ENCODE measurements at regions not wholly inside any gene's neighbourhood (a gene's known extent, or its start where the extent isn't known, plus 50 kb on each side); places are given as distances from the start of the nearest gene placed in this dataset.

DNA sequence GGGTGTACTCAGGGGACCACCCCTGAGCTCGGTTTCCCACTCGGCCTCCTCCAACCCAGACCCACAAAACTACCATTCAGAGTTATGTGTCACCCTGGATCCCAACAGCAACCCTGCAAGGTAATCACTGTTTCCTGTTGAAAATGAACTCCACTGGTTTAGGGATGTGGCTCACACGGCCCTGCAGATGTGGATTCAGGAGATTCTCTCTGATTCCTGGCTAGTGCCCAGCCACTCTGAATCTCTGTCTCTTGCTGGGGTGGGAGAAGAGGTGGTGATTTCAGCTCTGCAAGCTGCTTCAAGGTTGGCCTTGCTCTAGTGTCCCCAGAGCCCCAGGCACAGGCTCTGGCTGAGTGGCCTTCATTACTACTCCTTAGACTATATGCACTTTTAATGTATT, 1231.6 kb downstream of the TBC1D22A start:
- no peak for DNase-seq
- H3K79me2 ChIP-seq (ENCODE audit: low read length), result no peaks in the 10 kb centered on the region
- no peak for ATAC-seq
- no TSS peak for BruUV-seq (replicated peaks)
- H2AFZ ChIP-seq (ENCODE audit: low read length), result no peak overlapping the region
- ChIA-PET POLR2A (ENCODE audit: unreplicated experiment) (no interaction called here), CTCF (no interaction called here)
- H3K9ac ChIP-seq (ENCODE audit: low read length), result no peak overlapping the region
- no peaks in the 10 kb centered on the region for H3K4me1 ChIP-seq (ENCODE audit: insufficient read depth, low read length)
- no peak overlapping the region for H3K27ac ChIP-seq (ENCODE audit: low read length)
- H3K36me3 ChIP-seq (ENCODE audit: low read depth, low read length), result no peaks in the 10 kb centered on the region
- H3K27me3 ChIP-seq (ENCODE audit: low read length), result no peaks in the 10 kb centered on the region
- no peak overlapping the region for H3K4me3 ChIP-seq (ENCODE audit: low read length)
- no peaks in the 10 kb centered on the region for H3K9me2 ChIP-seq (replicated peaks; ENCODE audit: low read length)
- no peaks in the 10 kb centered on the region for H3F3A ChIP-seq (ENCODE audit: low read length, unreplicated experiment)
- H3K9me3 ChIP-seq (ENCODE audit: low read length), result no peaks in the 10 kb centered on the region
- intact Hi-C loops (cut with micrococcal nuclease), result no loop called here
- H4K20me1 ChIP-seq (ENCODE audit: low read length), result no peaks in the 10 kb centered on the region
- TF ChIP-seq EZH2 (IDR thresholded peaks at IDR 0.05; ENCODE audit: low read length, unreplicated experiment) (no peak), EZH2phosphoT487 (IDR thresholded peaks at IDR 0.05; ENCODE audit: borderline replicate concordance, low read length) (no peak)
- TF ChIP-seq, protein P1, sequence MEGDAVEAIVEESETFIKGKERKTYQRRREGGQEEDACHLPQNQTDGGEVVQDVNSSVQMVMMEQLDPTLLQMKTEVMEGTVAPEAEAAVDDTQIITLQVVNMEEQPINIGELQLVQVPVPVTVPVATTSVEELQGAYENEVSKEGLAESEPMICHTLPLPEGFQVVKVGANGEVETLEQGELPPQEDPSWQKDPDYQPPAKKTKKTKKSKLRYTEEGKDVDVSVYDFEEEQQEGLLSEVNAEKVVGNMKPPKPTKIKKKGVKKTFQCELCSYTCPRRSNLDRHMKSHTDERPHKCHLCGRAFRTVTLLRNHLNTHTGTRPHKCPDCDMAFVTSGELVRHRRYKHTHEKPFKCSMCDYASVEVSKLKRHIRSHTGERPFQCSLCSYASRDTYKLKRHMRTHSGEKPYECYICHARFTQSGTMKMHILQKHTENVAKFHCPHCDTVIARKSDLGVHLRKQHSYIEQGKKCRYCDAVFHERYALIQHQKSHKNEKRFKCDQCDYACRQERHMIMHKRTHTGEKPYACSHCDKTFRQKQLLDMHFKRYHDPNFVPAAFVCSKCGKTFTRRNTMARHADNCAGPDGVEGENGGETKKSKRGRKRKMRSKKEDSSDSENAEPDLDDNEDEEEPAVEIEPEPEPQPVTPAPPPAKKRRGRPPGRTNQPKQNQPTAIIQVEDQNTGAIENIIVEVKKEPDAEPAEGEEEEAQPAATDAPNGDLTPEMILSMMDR (conservative IDR thresholded peaks at IDR 0.05; ENCODE audit: low read depth, low read length), result no peak
- no peak overlapping the region for H3K4me2 ChIP-seq (ENCODE audit: low read length)

DNA sequence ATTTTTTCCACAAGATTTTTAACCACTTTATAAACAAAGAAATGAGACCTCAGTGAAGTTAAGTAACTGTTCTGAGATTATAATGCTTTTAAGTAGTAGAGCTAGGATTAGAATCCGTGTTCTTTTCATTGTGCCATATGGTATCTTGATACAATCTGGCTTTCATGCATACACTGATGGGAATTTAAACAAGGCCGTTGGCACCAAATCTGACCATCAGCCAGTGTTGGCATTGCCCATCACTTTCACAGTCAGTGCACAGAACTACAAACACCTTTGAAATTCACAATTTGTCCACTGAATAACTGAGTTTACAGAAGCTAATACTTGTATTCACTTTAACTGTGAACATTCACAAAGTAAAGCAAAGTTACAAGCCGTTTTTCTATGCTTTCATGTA, 1228.0 kb downstream of the TBC1D22A start:
- intact Hi-C loops (cut with micrococcal nuclease), result no loop called here
- Histone ChIP-seq H3K9me3 (ENCODE audit: low read length) (no peaks in the 10 kb centered on the region), H3K9ac (ENCODE audit: low read length) (no peak overlapping the region), H3K4me2 (ENCODE audit: low read length) (no peak overlapping the region), H3K4me3 (ENCODE audit: low read length) (no peak overlapping the region), H2AFZ (ENCODE audit: low read length) (no peak overlapping the region), H3K9me2 (replicated peaks; ENCODE audit: low read length) (no peaks in the 10 kb centered on the region), H3K36me3 (ENCODE audit: low read depth, low read length) (no peaks in the 10 kb centered on the region), H3K27ac (ENCODE audit: low read length) (no peak overlapping the region), H3F3A (ENCODE audit: low read length, unreplicated experiment) (no peaks in the 10 kb centered on the region), H3K4me1 (ENCODE audit: insufficient read depth, low read length) (no peaks in the 10 kb centered on the region), H3K79me2 (ENCODE audit: low read length) (no peaks in the 10 kb centered on the region), H3K27me3 (ENCODE audit: low read length) (no peaks in the 10 kb centered on the region), H4K20me1 (ENCODE audit: low read length) (no peaks in the 10 kb centered on the region)
- ChIA-PET CTCF (no interaction called here), POLR2A (ENCODE audit: unreplicated experiment) (no interaction called here)
- no peak for DNase-seq
- no TSS peak for BruUV-seq (replicated peaks)
- ATAC-seq, result no peak
- TF ChIP-seq EZH2phosphoT487 (IDR thresholded peaks at IDR 0.05; ENCODE audit: borderline replicate concordance, low read length), result no peak
- TF ChIP-seq EZH2 (IDR thresholded peaks at IDR 0.05; ENCODE audit: low read length, unreplicated experiment), result no peak
- TF ChIP-seq, protein P1 (conservative IDR thresholded peaks at IDR 0.05; ENCODE audit: low read depth, low read length), result no peak

DNA sequence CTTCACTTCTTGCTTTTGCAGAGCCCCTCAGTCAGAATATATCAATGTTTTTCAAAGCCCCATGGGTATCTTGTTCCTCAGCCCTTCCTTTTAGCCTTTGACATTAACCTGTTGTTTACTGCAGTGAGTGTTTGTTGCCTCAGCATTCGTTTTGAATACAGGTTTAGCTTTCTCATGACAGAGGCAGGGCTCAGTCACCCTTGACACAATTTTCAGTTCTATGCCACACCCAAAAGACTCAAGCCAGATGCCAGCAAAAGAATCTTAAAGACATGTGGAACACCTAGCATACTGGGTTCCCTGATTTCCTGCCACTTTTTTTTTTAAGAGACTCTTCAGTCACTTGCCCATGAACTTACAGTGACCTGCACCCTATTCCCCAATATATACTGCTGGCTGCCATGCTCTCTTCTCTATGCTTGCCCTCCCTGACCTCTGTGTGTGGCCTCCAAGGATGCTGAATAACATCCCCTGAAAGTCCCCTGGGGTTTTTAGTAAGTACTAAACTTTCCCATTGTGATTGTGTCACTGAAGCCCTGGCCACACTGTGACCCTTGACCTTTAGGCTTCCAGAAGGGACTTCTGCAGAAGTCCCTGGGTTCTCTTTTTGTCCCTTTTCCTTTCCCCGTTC, 1225.5 kb downstream of the TBC1D22A start:
- Histone ChIP-seq H3K4me3 (ENCODE audit: low read length) (no peak overlapping the region), H4K20me1 (ENCODE audit: low read length) (no peaks in the 10 kb centered on the region), H3K79me2 (ENCODE audit: low read length) (no peaks in the 10 kb centered on the region), H2AFZ (ENCODE audit: low read length) (no peak overlapping the region), H3K4me2 (ENCODE audit: low read length) (no peak overlapping the region), H3K9me3 (ENCODE audit: low read length) (no peaks in the 10 kb centered on the region), H3K9ac (ENCODE audit: low read length) (no peak overlapping the region), H3K27ac (ENCODE audit: low read length) (no peak overlapping the region), H3K9me2 (replicated peaks; ENCODE audit: low read length) (no peaks in the 10 kb centered on the region), H3K4me1 (ENCODE audit: insufficient read depth, low read length) (no peaks in the 10 kb centered on the region), H3K27me3 (ENCODE audit: low read length) (no peaks in the 10 kb centered on the region), H3F3A (ENCODE audit: low read length, unreplicated experiment) (no peaks in the 10 kb centered on the region), H3K36me3 (ENCODE audit: low read depth, low read length) (no peaks in the 10 kb centered on the region)
- TF ChIP-seq EZH2phosphoT487 (IDR thresholded peaks at IDR 0.05; ENCODE audit: borderline replicate concordance, low read length) (no peak), EZH2 (IDR thresholded peaks at IDR 0.05; ENCODE audit: low read length, unreplicated experiment) (no peak)
- TF ChIP-seq, protein P1 (conservative IDR thresholded peaks at IDR 0.05; ENCODE audit: low read depth, low read length), result no peak
- no TSS peak for BruUV-seq (replicated peaks)
- ChIA-PET POLR2A (ENCODE audit: unreplicated experiment) (no interaction called here), CTCF (no interaction called here)
- DNase-seq (no peak), ATAC-seq (no peak)
- intact Hi-C loops (cut with micrococcal nuclease), result no loop called here

All from PC-3 (cell line).